Renal cortical epithelial cell (primary cell): ENCODE measurements at regions not wholly inside any gene's neighbourhood (a gene's known extent, or its start where the extent isn't known, plus 50 kb on each side); places are given as distances from the start of the nearest gene placed in this dataset.
A peak's percentile ranks its signal among the peaks of the same experiment; 100 is the strongest.
"Not testable (repeated sequence)": the region's sequence is repeated elsewhere in the genome, so short reads cannot be mapped to it uniquely, and the experiment has no call there.

Experiments
- DNase-seq: peaks from one replicate; pipeline ENCODE4 v3.0.0-alpha.2; 2011; ENCODE audit warnings: low read depth

GRCh38 chr2:111496176-111496575 is 375.5 kb downstream of the BCL2L11 start:
- peak; percentile 55 for DNase-seq

- not testable (repeated sequence) for DNase-seq
These were observed 376.1 kb downstream of the BCL2L11 start for GRCh38 chr2:111496860-111497259.

GRCh38 chr2:111497270-111497669 is 376.6 kb downstream of the BCL2L11 start:
- DNase-seq: peak; percentile 50

GRCh38 chr2:111500536-111501062 is 379.9 kb downstream of the BCL2L11 start:
- peak; percentile 16 for DNase-seq

GRCh38 chr2:111503844-111504570 is 380.0 kb downstream of the ANAPC1 start:
- DNase-seq: not testable (repeated sequence)

- not testable (repeated sequence) for DNase-seq
These were observed 379.4 kb downstream of the ANAPC1 start for GRCh38 chr2:111504571-111504942.

- not testable (repeated sequence) for DNase-seq
These were observed 378.7 kb downstream of the ANAPC1 start for GRCh38 chr2:111505267-111505666.

GRCh38 chr2:111506936-111507335 is 377.1 kb downstream of the ANAPC1 start:
- not testable (repeated sequence) for DNase-seq

- not testable (repeated sequence) for DNase-seq
These were observed 374.6 kb downstream of the ANAPC1 start for GRCh38 chr2:111509225-111509869.

GRCh38 chr2:111510384-111510783 is 373.6 kb downstream of the ANAPC1 start:
- not testable (repeated sequence) for DNase-seq

- DNase-seq: not testable (repeated sequence)
These were observed 372.9 kb downstream of the ANAPC1 start for GRCh38 chr2:111511062-111511461.

- DNase-seq: not testable (repeated sequence)
These were observed 371.6 kb downstream of the ANAPC1 start for GRCh38 chr2:111512378-111512777.

GRCh38 chr2:111514138-111514537 is 369.9 kb downstream of the ANAPC1 start:
- DNase-seq: not testable (repeated sequence)

- not testable (repeated sequence) for DNase-seq
These were observed 366.8 kb downstream of the ANAPC1 start for GRCh38 chr2:111517050-111517720.

- DNase-seq: not testable (repeated sequence)
These were observed 366.3 kb downstream of the ANAPC1 start for GRCh38 chr2:111517721-111518053.

- DNase-seq: no peak
These were observed 364.9 kb downstream of the ANAPC1 start for GRCh38 chr2:111519071-111519470.

GRCh38 chr2:111522231-111522768 is 361.7 kb downstream of the ANAPC1 start:
- no peak for DNase-seq

GRCh38 chr2:111523009-111523408 is 361.0 kb downstream of the ANAPC1 start:
- no peak for DNase-seq

- not testable (repeated sequence) for DNase-seq
These were observed 359.0 kb downstream of the ANAPC1 start for GRCh38 chr2:111525026-111525425.

- not testable (repeated sequence) for DNase-seq
These were observed 357.9 kb downstream of the ANAPC1 start for GRCh38 chr2:111526041-111526639.

GRCh38 chr2:111527707-111528400 is 356.1 kb downstream of the ANAPC1 start:
- not testable (repeated sequence) for DNase-seq
